ENCODE measurements at regions not wholly inside any gene's neighbourhood (a gene's known extent, or its start where the extent isn't known, plus 50 kb on each side); places are given as distances from the start of the nearest gene placed in this dataset.

GRCh38 chr1:164263540-164263939 is 295.4 kb upstream of the PBX1 start:
- TF ChIP-seq CTCF (IDR thresholded peaks at IDR 0.05) (no peak), POLR2A (IDR thresholded peaks at IDR 0.05) (no peak), EP300 (IDR thresholded peaks at IDR 0.05) (no peak)

All from upper lobe of left lung (tissue), 4 donors.